ENCODE measurements at regions not wholly inside any gene's neighbourhood (a gene's known extent, or its start where the extent isn't known, plus 50 kb on each side); places are given as distances from the start of the nearest gene placed in this dataset.
A peak's percentile ranks its signal among the peaks of the same experiment; 100 is the strongest.
"Not testable (repeated sequence)": the region's sequence is repeated elsewhere in the genome, so short reads cannot be mapped to it uniquely, and the experiment has no call there.

- Histone ChIP-seq H3K4me3 (peak overlapping the region; percentile 28 to 33), H3K9me3 (no peaks in the 10 kb centered on the region), H3K27me3 (peaks cover 0 to 8% of the 10 kb centered on the region in 2 donors), H3K27ac (no peak overlapping the region), H3K4me1 (peaks cover 0 to 16% (median 2%) of the 10 kb centered on the region in 4 donors), H3K36me3 (no peaks in the 10 kb centered on the region)
- no peak for TF ChIP-seq CTCF (IDR thresholded peaks at IDR 0.05)
- intact Hi-C loops (cut with DNase I; ENCODE audit: low total_unique reads) = loop anchor here (2.0 kb wide), 1 partner anchor 35 kb away; no protein-coding TSS in a partner anchor
- DNase-seq = no peak
These were observed 96.0 kb downstream of the ANXA2R start for GRCh38 chr5:42943931-42944631.

GRCh38 chr5:42940853-42941252, 99.3 kb downstream of the ANXA2R start:
- no peak for TF ChIP-seq CTCF (IDR thresholded peaks at IDR 0.05)
- intact Hi-C loops (cut with DNase I; ENCODE audit: low total_unique reads) = no loop called here
- Histone ChIP-seq H3K4me3 (no peak overlapping the region), H3K27ac (no peak overlapping the region), H3K36me3 (no peaks in the 10 kb centered on the region), H3K4me1 (peaks cover 0 to 10% (median 2%) of the 10 kb centered on the region in 4 donors), H3K9me3 (no peaks in the 10 kb centered on the region), H3K27me3 (peaks cover 0 to 5% of the 10 kb centered on the region in 2 donors)
- no peak for DNase-seq

- peaks cover 0 to 11% (median 0%) of the 10 kb centered on the region in 3 donors for H3K9me3 ChIP-seq
- H3K4me1 ChIP-seq = not testable (repeated sequence)
These were observed 108.1 kb downstream of the ANXA2R start for GRCh38 chr5:42932011-42932410.

GRCh38 chr5:42931451-42931850, 108.7 kb downstream of the ANXA2R start:
- H3K27me3 ChIP-seq; H3K4me1 ChIP-seq; H3K4me3 ChIP-seq; H3K36me3 ChIP-seq; DNase-seq; H3K27ac ChIP-seq; intact Hi-C loops (cut with DNase I; ENCODE audit: low total_unique reads): not testable (repeated sequence)
- peaks cover 0 to 11% (median 0%) of the 10 kb centered on the region in 3 donors for H3K9me3 ChIP-seq

More at GRCh38 chr5:42932011-42932410, 108.1 kb downstream of the ANXA2R start:
- DNase-seq; H3K27me3 ChIP-seq; H3K36me3 ChIP-seq; H3K4me3 ChIP-seq; H3K27ac ChIP-seq; intact Hi-C loops (cut with DNase I; ENCODE audit: low total_unique reads): not testable (repeated sequence)

GRCh38 chr5:42930934-42931333, 109.2 kb downstream of the ANXA2R start:
- Histone ChIP-seq H3K4me1 (no peaks in the 10 kb centered on the region), H3K4me3 (no peak overlapping the region), H3K36me3 (no peaks in the 10 kb centered on the region), H3K9me3 (peaks cover 0 to 11% (median 0%) of the 10 kb centered on the region in 3 donors), H3K27me3 (peaks cover 0 to 7% of the 10 kb centered on the region in 2 donors), H3K27ac (no peak overlapping the region)
- TF ChIP-seq CTCF (IDR thresholded peaks at IDR 0.05) = no peak
- no peak for DNase-seq
- intact Hi-C loops (cut with DNase I; ENCODE audit: low total_unique reads) = no loop called here

- intact Hi-C loops (cut with DNase I; ENCODE audit: low total_unique reads) = no loop called here
- Histone ChIP-seq H3K4me3 (no peak overlapping the region), H3K9me3 (peaks cover 0 to 11% (median 0%) of the 10 kb centered on the region in 3 donors), H3K4me1 (no peaks in the 10 kb centered on the region), H3K27me3 (peaks cover 0 to 9% of the 10 kb centered on the region in 2 donors), H3K27ac (no peak overlapping the region), H3K36me3 (no peaks in the 10 kb centered on the region)
- no peak for TF ChIP-seq CTCF (IDR thresholded peaks at IDR 0.05)
- DNase-seq = no peak
These were observed 110.2 kb downstream of the ANXA2R start for GRCh38 chr5:42929871-42930270.

Measured in tibial artery (tissue), 4 donors.